ENCODE measurements at regions not wholly inside any gene's neighbourhood (a gene's known extent, or its start where the extent isn't known, plus 50 kb on each side); places are given as distances from the start of the nearest gene placed in this dataset.

- no peak for DNase-seq
Measured at GRCh38 chr5:74421377-74421776, 219.2 kb downstream of the ENC1 start.

- no peak for DNase-seq
Measured at GRCh38 chr5:74420947-74421346, 219.6 kb downstream of the ENC1 start.

GRCh38 chr5:74420220-74420619, 220.3 kb downstream of the ENC1 start:
- DNase-seq = no peak

- DNase-seq = no peak
Measured at GRCh38 chr5:74419468-74419867, 221.1 kb downstream of the ENC1 start.

GRCh38 chr5:74418709-74419108, 221.8 kb downstream of the ENC1 start:
- no peak for DNase-seq

- DNase-seq = no peak
Measured at GRCh38 chr5:74418261-74418660, 222.3 kb downstream of the ENC1 start.

- no peak for DNase-seq
Measured at GRCh38 chr5:74415695-74416102, 224.8 kb downstream of the ENC1 start.

GRCh38 chr5:74414228-74414627, 226.3 kb downstream of the ENC1 start:
- no peak for DNase-seq

- DNase-seq = no peak
Measured at GRCh38 chr5:74413403-74414048, 227.0 kb downstream of the ENC1 start.

GRCh38 chr5:74412066-74412465, 228.5 kb downstream of the ENC1 start:
- no peak for DNase-seq

GRCh38 chr5:74409712-74410111, 230.8 kb downstream of the ENC1 start:
- DNase-seq = peak; percentile 8

- peak; percentile 8 for DNase-seq
Measured at GRCh38 chr5:74409166-74409706, 231.3 kb downstream of the ENC1 start.

- DNase-seq = no peak
Measured at GRCh38 chr5:74408150-74409043, 232.1 kb downstream of the ENC1 start.

- DNase-seq = no peak
Measured at GRCh38 chr5:74407701-74408100, 232.8 kb downstream of the ENC1 start.

GRCh38 chr5:74406844-74407243, 233.7 kb downstream of the ENC1 start:
- no peak for DNase-seq

GRCh38 chr5:74405593-74405992, 234.9 kb downstream of the ENC1 start:
- DNase-seq = no peak

- no peak for DNase-seq
Measured at GRCh38 chr5:74404574-74405508, 235.7 kb downstream of the ENC1 start.

- no peak for DNase-seq
Measured at GRCh38 chr5:74403771-74404170, 236.8 kb downstream of the ENC1 start.

- DNase-seq = no peak
Measured at GRCh38 chr5:74402553-74402952, 238.0 kb downstream of the ENC1 start.

GRCh38 chr5:74401946-74402320, 238.6 kb downstream of the ENC1 start:
- no peak for DNase-seq

GRCh38 chr5:74401281-74401945, 239.1 kb downstream of the ENC1 start:
- no peak for DNase-seq

- DNase-seq = no peak
Measured at GRCh38 chr5:74400067-74400466, 240.5 kb downstream of the ENC1 start.
